ENCODE measurements at regions not wholly inside any gene's neighbourhood (a gene's known extent, or its start where the extent isn't known, plus 50 kb on each side); places are given as distances from the start of the nearest gene placed in this dataset.

DNA sequence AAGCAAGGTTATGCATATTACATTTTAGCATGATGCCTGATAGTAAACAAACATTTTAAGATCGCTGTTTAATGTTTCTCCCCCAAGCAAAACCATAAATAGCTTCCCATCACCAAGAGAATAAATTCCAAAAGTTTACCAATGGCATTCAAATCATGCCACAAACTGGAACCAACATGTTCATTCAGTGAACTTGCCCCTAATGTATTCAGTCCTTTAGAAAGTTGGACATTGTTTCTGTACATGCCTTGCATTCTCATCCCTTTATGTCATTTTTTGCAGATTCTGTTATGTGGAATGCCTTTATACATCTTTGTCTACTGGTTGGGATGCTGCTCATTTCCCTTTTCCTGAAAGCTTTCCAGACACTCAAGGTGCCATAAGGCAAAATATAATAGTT lies 105.5 kb downstream of the PYDC2 start:
- Mint-ChIP-seq H3K27me3 (ENCODE audit: low read depth in 3 of 3) (peaks cover 0 to 1% (median 0%) of the 10 kb centered on the region in 3 donors), H3K4me3 (no peak overlapping the region), H3K4me1 (no peaks in the 10 kb centered on the region), H3K27ac (no peak overlapping the region), H3K36me3 (no peaks in the 10 kb centered on the region), H3K9me3 (peaks cover 0 to 3% (median under 1%) of the 10 kb centered on the region in 7 donors)
- Histone ChIP-seq H3K4me3 (replicated peaks in 1 of 3; ENCODE audit: low read depth in 2 of 3, low read length in 3 of 3) (no peak overlapping the region), H2AFZ (ENCODE audit: insufficient read depth, low read depth, low read length, poor library complexity, severe bottlenecking) (no peak overlapping the region), H3K27ac (ENCODE audit: low read depth in 1 of 2, low read length in 2 of 2) (no peak overlapping the region), H4K20me1 (ENCODE audit: insufficient read depth, low read length) (no peaks in the 10 kb centered on the region), H3K36me3 (replicated peaks in 1 of 2; ENCODE audit: control insufficient read depth in 1 of 2, insufficient read depth in 2 of 2, low read length in 2 of 2) (no peaks in the 10 kb centered on the region), H3K9ac (ENCODE audit: insufficient read depth, low read length, poor library complexity, severe bottlenecking) (no peak overlapping the region), H3K4me2 (replicated peaks; ENCODE audit: extremely low read depth, low read length, poor library complexity, severe bottlenecking) (no peak overlapping the region), H3K79me2 (ENCODE audit: insufficient read depth, low read length) (no peaks in the 10 kb centered on the region), H3K9me3 (replicated peaks in 1 of 2; ENCODE audit: control insufficient read depth in 1 of 2, insufficient read depth in 1 of 2, low read length in 2 of 2) (no peaks in the 10 kb centered on the region), H3K4me1 (ENCODE audit: control insufficient read depth in 1 of 2, insufficient read depth in 2 of 2, low read length in 2 of 2) (no peaks in the 10 kb centered on the region), H3K27me3 (ENCODE audit: control insufficient read depth in 2 of 2, insufficient read depth in 2 of 2, low read length in 2 of 2) (no peaks in the 10 kb centered on the region)
- intact Hi-C loops (cut with micrococcal nuclease), result no loop called here
- TF ChIP-seq, protein P1, sequence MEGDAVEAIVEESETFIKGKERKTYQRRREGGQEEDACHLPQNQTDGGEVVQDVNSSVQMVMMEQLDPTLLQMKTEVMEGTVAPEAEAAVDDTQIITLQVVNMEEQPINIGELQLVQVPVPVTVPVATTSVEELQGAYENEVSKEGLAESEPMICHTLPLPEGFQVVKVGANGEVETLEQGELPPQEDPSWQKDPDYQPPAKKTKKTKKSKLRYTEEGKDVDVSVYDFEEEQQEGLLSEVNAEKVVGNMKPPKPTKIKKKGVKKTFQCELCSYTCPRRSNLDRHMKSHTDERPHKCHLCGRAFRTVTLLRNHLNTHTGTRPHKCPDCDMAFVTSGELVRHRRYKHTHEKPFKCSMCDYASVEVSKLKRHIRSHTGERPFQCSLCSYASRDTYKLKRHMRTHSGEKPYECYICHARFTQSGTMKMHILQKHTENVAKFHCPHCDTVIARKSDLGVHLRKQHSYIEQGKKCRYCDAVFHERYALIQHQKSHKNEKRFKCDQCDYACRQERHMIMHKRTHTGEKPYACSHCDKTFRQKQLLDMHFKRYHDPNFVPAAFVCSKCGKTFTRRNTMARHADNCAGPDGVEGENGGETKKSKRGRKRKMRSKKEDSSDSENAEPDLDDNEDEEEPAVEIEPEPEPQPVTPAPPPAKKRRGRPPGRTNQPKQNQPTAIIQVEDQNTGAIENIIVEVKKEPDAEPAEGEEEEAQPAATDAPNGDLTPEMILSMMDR (IDR thresholded peaks at IDR 0.05), result no peak
- no peak for DNase-seq
- 67% methylated on average over 1 of the region's 1 CpG for WGBS (ENCODE audit: insufficient coverage)

GRCh38 chr3:191568206-191568605 lies 107.2 kb downstream of the PYDC2 start:
- no peak for DNase-seq
- H3K4me2 ChIP-seq (replicated peaks; ENCODE audit: extremely low read depth, low read length, poor library complexity, severe bottlenecking), result no peak overlapping the region
- Mint-ChIP-seq H3K27ac (no peak overlapping the region), H3K4me3 (no peak overlapping the region), H3K4me1 (no peaks in the 10 kb centered on the region), H3K9me3 (peaks cover 0 to 3% (median 1%) of the 10 kb centered on the region in 7 donors), H3K27me3 (ENCODE audit: low read depth in 3 of 3) (peaks cover 0 to 1% (median 0%) of the 10 kb centered on the region in 3 donors), H3K36me3 (no peaks in the 10 kb centered on the region)
- intact Hi-C loops (cut with micrococcal nuclease), result no loop called here
- no peaks in the 10 kb centered on the region for H4K20me1 ChIP-seq (ENCODE audit: insufficient read depth, low read length)
- TF ChIP-seq, protein P1 (IDR thresholded peaks at IDR 0.05), result no peak
- no peak overlapping the region for H2AFZ ChIP-seq (ENCODE audit: insufficient read depth, low read depth, low read length, poor library complexity, severe bottlenecking)
- no peaks in the 10 kb centered on the region for H3K9me3 ChIP-seq (replicated peaks in 1 of 2; ENCODE audit: control insufficient read depth in 1 of 2, insufficient read depth in 1 of 2, low read length in 2 of 2)
- no peaks in the 10 kb centered on the region for H3K4me1 ChIP-seq (ENCODE audit: control insufficient read depth in 1 of 2, insufficient read depth in 2 of 2, low read length in 2 of 2)
- H3K9ac ChIP-seq (ENCODE audit: insufficient read depth, low read length, poor library complexity, severe bottlenecking), result no peak overlapping the region
- no peaks in the 10 kb centered on the region for H3K79me2 ChIP-seq (ENCODE audit: insufficient read depth, low read length)
- no peak overlapping the region for H3K4me3 ChIP-seq (replicated peaks in 1 of 3; ENCODE audit: low read depth in 2 of 3, low read length in 3 of 3)
- no peaks in the 10 kb centered on the region for H3K36me3 ChIP-seq (replicated peaks in 1 of 2; ENCODE audit: control insufficient read depth in 1 of 2, insufficient read depth in 2 of 2, low read length in 2 of 2)
- H3K27me3 ChIP-seq (ENCODE audit: control insufficient read depth in 2 of 2, insufficient read depth in 2 of 2, low read length in 2 of 2), result no peaks in the 10 kb centered on the region
- no peak overlapping the region for H3K27ac ChIP-seq (ENCODE audit: low read depth in 1 of 2, low read length in 2 of 2)
- 90% methylated on average over 5 of the region's 7 CpGs for WGBS (ENCODE audit: insufficient coverage)

Measured in CD14-positive monocyte (primary cell).